K562 (cell line): ENCODE measurements at regions not wholly inside any gene's neighbourhood (a gene's known extent, or its start where the extent isn't known, plus 50 kb on each side); places are given as distances from the start of the nearest gene placed in this dataset.

Source experiments
- ATAC-seq: fragments of 200-7000 bp; cut with Tn5 transposase; 3 replicates; pipeline ENCODE4 v1.9.1; 2020; ENCODE audit warnings: moderate library complexity
- BruUV-seq: library from RNA; stranded (reverse); fragments of 400-500 nt; replicated peaks from 2 replicates; lab custom pipeline; 2021; lab: Mats Ljungman, UMichigan
- CTCF ChIA-PET: fragments of 300-600 bp; formaldehyde crosslinking; extraction: SDS; loops from one replicate; lab custom pipeline; 2021; ENCODE audit warnings: low intra/inter-chr PET ratio; lab: Yijun Ruan, JAX
- POLR2A ChIA-PET: fragments of 300-600, 350-650 bp; sonication (Branson Sonifier 250); formaldehyde crosslinking; extraction: SDS; loops from one replicate; lab custom pipeline; 2021; ENCODE audit warnings: antibody characterized with exemption, inconsistent platforms; lab: Yijun Ruan, JAX
- DNase-seq, 4 experiments: peaks; one replicate each; pipeline versions ENCODE4 v3.0.0 to v3.0.0-alpha.2; 2011 to 2018; ENCODE audit warnings: low spot score in 3 of 4, mixed read lengths in 3 of 4; ENCODE audit errors: extremely low read depth in 1 of 4
- FAIRE-seq: peaks from 2 replicates; lab custom pipeline; 2011; peaks lifted over from hg19 to GRCh38; lab: Jason Lieb, UNC
- H2AFZ ChIP-seq: 2 replicates; pipeline ENCODE4 v1.6.0; 2011; ENCODE audit warnings: low read depth, low read length, control low read depth, inconsistent platforms
- H3K27ac ChIP-seq: fragments of 200-600 bp; 3 replicates; pipeline ENCODE4 v1.8.0; 2011; ENCODE audit warnings: low read depth, mild to moderate bottlenecking, control low read depth, inconsistent platforms, low read length, moderate library complexity, mixed read lengths; ENCODE audit errors: extremely low read depth
- H3K27me3 ChIP-seq, 2 experiments: fragments of 300-600 bp in 1 of 2; 2 replicates in 1 of 2; 3 replicates in 1 of 2; pipeline versions ENCODE4 v1.6.0 to v1.8.0; 2011; ENCODE audit warnings: inconsistent platforms in 2 of 2, low read length in 2 of 2, mild to moderate bottlenecking in 1 of 2, mixed read lengths in 1 of 2, moderate library complexity in 1 of 2; ENCODE audit not compliant: control insufficient read depth in 2 of 2, insufficient read depth in 2 of 2
- H3K36me3 ChIP-seq: fragments of 300-600 bp; 3 replicates; pipeline ENCODE4 v1.8.0; 2011; ENCODE audit warnings: mild to moderate bottlenecking, low read length, inconsistent platforms; ENCODE audit not compliant: control insufficient read depth, insufficient read depth
- H3K4me1 ChIP-seq, 2 experiments: fragments of 200-600 bp in 1 of 2; replicated peaks in 1 of 2; 2 replicates in 1 of 2; 3 replicates in 1 of 2; pipeline versions ENCODE4 v1.5.1 to v1.8.0; 2011; ENCODE audit warnings: inconsistent platforms in 2 of 2, low read length in 2 of 2, mild to moderate bottlenecking in 1 of 2, mixed read lengths in 1 of 2, moderate library complexity in 1 of 2; ENCODE audit not compliant: control insufficient read depth in 2 of 2, insufficient read depth in 2 of 2
- H3K4me2 ChIP-seq: 2 replicates; pipeline ENCODE4 v1.6.1; 2011; ENCODE audit warnings: low read length, control low read depth, inconsistent platforms, mixed read lengths; ENCODE audit not compliant: insufficient read depth
- H3K4me3 ChIP-seq: fragments of 200-600 bp; sonication (generic), shearing (Covaris generic); 2 replicates; pipeline ENCODE4 v1.5.1; 2016; ENCODE audit warnings: control low read depth, inconsistent platforms
- H3K79me2 ChIP-seq: fragments of 200-600 bp; 3 replicates; pipeline ENCODE4 v1.8.0; 2011; ENCODE audit warnings: low read length, inconsistent platforms; ENCODE audit not compliant: control insufficient read depth, insufficient read depth
- H3K9ac ChIP-seq, 2 experiments: 2 replicates each; pipeline versions ENCODE4 v1.6.0 to v1.6.1; 2011; ENCODE audit warnings: low read depth in 2 of 2, low read length in 2 of 2, control low read depth in 1 of 2, inconsistent platforms in 1 of 2, mild to moderate bottlenecking in 1 of 2, mixed read lengths in 1 of 2; ENCODE audit not compliant: insufficient read depth in 1 of 2
- H3K9me1 ChIP-seq: one replicate; pipeline ENCODE4 v1.6.0; 2011; ENCODE audit warnings: inconsistent platforms, mild to moderate bottlenecking, low read length, moderate library complexity; ENCODE audit not compliant: control insufficient read depth, insufficient read depth
- H3K9me3 ChIP-seq: replicated peaks from 2 replicates; pipeline ENCODE4 v1.5.1; 2011; ENCODE audit warnings: low read depth, low read length, inconsistent platforms; ENCODE audit not compliant: control insufficient read depth, insufficient read depth
- H4K20me1 ChIP-seq: replicated peaks from 2 replicates; pipeline ENCODE4 v1.6.1; 2011; ENCODE audit warnings: low read length, inconsistent platforms, mixed read lengths; ENCODE audit not compliant: control insufficient read depth, insufficient read depth
- DMBX1 ChIP-seq: fragments of 250-450 bp; sonication (Bioruptor Pico); IDR thresholded peaks from 2 replicates; pipeline ENCODE4 v1.8.0; 2022; ENCODE audit warnings: inconsistent platforms, mild to moderate bottlenecking, moderate library complexity, borderline replicate concordance
- EP300 ChIP-seq: IDR thresholded peaks from 2 replicates; pipeline ENCODE4 v1.6.1; 2012; ENCODE audit warnings: low read length, improper control_type of control experiment
- ETS1 ChIP-seq: conservative IDR thresholded peaks from 2 replicates; pipeline ENCODE4 v1.6.1; 2011; ENCODE audit warnings: low read depth, mild to moderate bottlenecking, low read length; ENCODE audit not compliant: control insufficient read depth
- ID3 ChIP-seq, 2 experiments: fragments of 250-450 bp in 1 of 2; fragments of 450-650 bp in 1 of 2; sonication (Bioruptor Pico) in 1 of 2; IDR thresholded peaks; 2 replicates each; pipeline versions ENCODE4 v1.6.1 to v1.8.0; 2016 to 2021; ENCODE audit warnings: mild to moderate bottlenecking in 2 of 2, moderate library complexity in 2 of 2, missing compliant biosample characterization in 1 of 2, missing genetic modification characterization in 1 of 2
- MCM2 ChIP-seq: fragments of 450-650 bp; IDR thresholded peaks from 2 replicates; pipeline ENCODE4 v1.6.1; 2017; ENCODE audit warnings: low read depth, mild to moderate bottlenecking
- ZBTB43 ChIP-seq: sonication (generic); formaldehyde crosslinking; IDR thresholded peaks from 2 replicates; pipeline ENCODE4 v1.8.0; 2023; ENCODE audit warnings: mild to moderate bottlenecking, missing genetic modification reagents
- ZNF134 ChIP-seq: fragments of 250-450 bp; sonication (Bioruptor Pico); conservative IDR thresholded peaks from 2 replicates; pipeline ENCODE4 v1.4.0; 2020
- ZNF277 ChIP-seq: fragments of 250-450 bp; sonication (Bioruptor Pico); IDR thresholded peaks from 2 replicates; pipeline ENCODE4 v1.8.0; 2022; ENCODE audit warnings: inconsistent platforms, mild to moderate bottlenecking, moderate library complexity, borderline replicate concordance
- ZNF384 ChIP-seq: IDR thresholded peaks from 2 replicates; pipeline ENCODE4 v1.6.1; 2012; ENCODE audit warnings: low read depth, low read length, improper control_type of control experiment
- WGBS: fragments of 100-300 bp; shearing (Covaris generic); methylation state at CpG from one replicate; pipeline ENCODE4 v1.1.6; 2016; ENCODE audit warnings: low coverage, mixed read lengths; ENCODE audit not compliant: insufficient coverage; ENCODE audit errors: missing lambda C conversion rate; 5-methylcytosine and 5-hydroxymethylcytosine counted together
- in situ Hi-C: fragments of 300-500 bp; cut with MboI; formaldehyde crosslinking; loops from 4 replicates; pipeline ENCODE4 v1.15.0; 2018; ENCODE audit warnings: inconsistent platforms, mixed read lengths
- intact Hi-C: fragments of 100-400 bp; cut with micrococcal nuclease; formaldehyde crosslinking; loops from 2 replicates; pipeline ENCODE4 v1.14.2; 2022

- TF ChIP-seq DMBX1 (CRISPR knock-in tag) (no peak), MCM2 (no peak)
- Histone ChIP-seq H3K79me2 (no peaks in the 10 kb centered on the region), H2AFZ (no peak overlapping the region), H3K4me2 (no peak overlapping the region), H4K20me1 (no peaks in the 10 kb centered on the region), H3K36me3 (no peaks in the 10 kb centered on the region), H3K9me3 (no peaks in the 10 kb centered on the region), H3K4me1 (no peaks in the 10 kb centered on the region), H3K27ac (no peak overlapping the region), H3K9me1 (no peaks in the 10 kb centered on the region), H3K4me3 (no peak overlapping the region), H3K27me3 (no peaks in the 10 kb centered on the region), H3K9ac (no peak overlapping the region)
- FAIRE-seq: no peak
- whole genome bisulfite sequencing: 3% methylated on average over 4 of the region's 4 CpGs
- CTCF ChIA-PET: no interaction called here
- no TSS peak for BruUV-seq
- intact Hi-C loops (no loop called here), in situ Hi-C loops (no loop called here)
- POLR2A ChIA-PET: no interaction called here
- no peak for DNase-seq
- ATAC-seq: no peak
Observed at GRCh38 chr14:86652526-86652925, 1122.6 kb downstream of the FLRT2 start.

GRCh38 chr14:86646696-86647690 lies 1117.0 kb downstream of the FLRT2 start:
- Histone ChIP-seq H3K9me1 (no peaks in the 10 kb centered on the region), H3K9me3 (no peaks in the 10 kb centered on the region), H3K36me3 (no peaks in the 10 kb centered on the region), H3K4me3 (no peak overlapping the region), H3K4me1 (no peaks in the 10 kb centered on the region), H3K27me3 (no peaks in the 10 kb centered on the region), H3K4me2 (no peak overlapping the region), H3K79me2 (no peaks in the 10 kb centered on the region), H3K9ac (no peak overlapping the region), H4K20me1 (no peaks in the 10 kb centered on the region), H2AFZ (no peak overlapping the region), H3K27ac (no peak overlapping the region)
- no TSS peak for BruUV-seq
- FAIRE-seq (no peak), ATAC-seq (no peak), DNase-seq (no peak)
- 0% methylated on average over 2 of the region's 4 CpGs for WGBS
- intact Hi-C loops (no loop called here), in situ Hi-C loops (no loop called here)
- ChIA-PET CTCF (no interaction called here), POLR2A (no interaction called here)
- TF ChIP-seq ZNF277 (CRISPR knock-in tag) (no peak), ZBTB43 (no peak), ZNF384 (no peak), ZNF134 (CRISPR knock-in tag) (no peak), ID3 (CRISPR knock-in tag; IDR thresholded peaks at IDR 0.05) (no peak), ID3 (tag; IDR thresholded peaks at IDR 0.05) (no peak), EP300 (no peak), ETS1 (no peak)
